ENCODE measurements at regions not wholly inside any gene's neighbourhood (a gene's known extent, or its start where the extent isn't known, plus 50 kb on each side); places are given as distances from the start of the nearest gene placed in this dataset.

DNA sequence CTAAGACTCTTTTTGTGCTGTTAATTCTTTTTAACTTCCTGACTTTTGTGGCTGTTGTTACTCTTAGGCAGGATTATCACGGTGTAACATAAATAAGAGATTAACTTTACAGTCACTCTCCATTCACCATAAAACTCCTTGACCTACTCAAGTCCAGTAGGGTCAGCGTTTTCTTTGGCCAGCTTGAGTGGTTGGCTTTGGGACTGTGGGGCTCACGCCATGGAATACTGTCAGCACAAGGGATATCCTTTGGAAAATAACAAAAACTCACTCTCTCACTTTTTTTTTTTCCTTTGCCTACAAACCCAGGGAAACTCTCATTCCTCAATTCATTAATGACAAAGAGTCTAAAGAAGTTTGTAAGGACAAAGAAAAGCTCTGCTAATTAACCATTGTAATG lies 89.4 kb upstream of the TLL1 start:
- H3K4me3 ChIP-seq (ENCODE audit: low read depth, low read length), result no peak overlapping the region
- TF ChIP-seq, protein P1, sequence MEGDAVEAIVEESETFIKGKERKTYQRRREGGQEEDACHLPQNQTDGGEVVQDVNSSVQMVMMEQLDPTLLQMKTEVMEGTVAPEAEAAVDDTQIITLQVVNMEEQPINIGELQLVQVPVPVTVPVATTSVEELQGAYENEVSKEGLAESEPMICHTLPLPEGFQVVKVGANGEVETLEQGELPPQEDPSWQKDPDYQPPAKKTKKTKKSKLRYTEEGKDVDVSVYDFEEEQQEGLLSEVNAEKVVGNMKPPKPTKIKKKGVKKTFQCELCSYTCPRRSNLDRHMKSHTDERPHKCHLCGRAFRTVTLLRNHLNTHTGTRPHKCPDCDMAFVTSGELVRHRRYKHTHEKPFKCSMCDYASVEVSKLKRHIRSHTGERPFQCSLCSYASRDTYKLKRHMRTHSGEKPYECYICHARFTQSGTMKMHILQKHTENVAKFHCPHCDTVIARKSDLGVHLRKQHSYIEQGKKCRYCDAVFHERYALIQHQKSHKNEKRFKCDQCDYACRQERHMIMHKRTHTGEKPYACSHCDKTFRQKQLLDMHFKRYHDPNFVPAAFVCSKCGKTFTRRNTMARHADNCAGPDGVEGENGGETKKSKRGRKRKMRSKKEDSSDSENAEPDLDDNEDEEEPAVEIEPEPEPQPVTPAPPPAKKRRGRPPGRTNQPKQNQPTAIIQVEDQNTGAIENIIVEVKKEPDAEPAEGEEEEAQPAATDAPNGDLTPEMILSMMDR (conservative IDR thresholded peaks at IDR 0.05; ENCODE audit: low read depth, low read length), result no peak
- DNase-seq (ENCODE audit: low read depth), result no peak

DNA sequence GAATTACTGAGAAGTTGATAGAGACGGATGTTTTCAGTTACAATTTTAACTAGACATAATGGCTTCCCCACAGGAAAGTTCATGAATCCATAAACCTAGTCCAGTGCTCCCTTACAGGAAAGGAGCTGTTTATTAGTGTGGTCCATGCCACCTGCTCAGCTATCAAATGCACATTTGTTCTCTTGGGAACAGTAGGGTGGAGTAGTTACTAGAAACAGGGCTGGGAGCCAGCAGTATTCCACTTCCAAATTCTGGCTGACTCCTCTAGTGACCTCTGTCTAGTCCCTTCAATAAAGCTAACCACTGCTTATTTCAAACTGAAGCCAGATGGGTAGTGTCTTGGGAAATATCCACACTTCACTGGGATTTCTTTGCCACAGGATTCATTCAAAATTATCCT lies 88.4 kb upstream of the TLL1 start:
- no peak for DNase-seq (ENCODE audit: low read depth)
- TF ChIP-seq, protein P1 (conservative IDR thresholded peaks at IDR 0.05; ENCODE audit: low read depth, low read length), result no peak

DNA sequence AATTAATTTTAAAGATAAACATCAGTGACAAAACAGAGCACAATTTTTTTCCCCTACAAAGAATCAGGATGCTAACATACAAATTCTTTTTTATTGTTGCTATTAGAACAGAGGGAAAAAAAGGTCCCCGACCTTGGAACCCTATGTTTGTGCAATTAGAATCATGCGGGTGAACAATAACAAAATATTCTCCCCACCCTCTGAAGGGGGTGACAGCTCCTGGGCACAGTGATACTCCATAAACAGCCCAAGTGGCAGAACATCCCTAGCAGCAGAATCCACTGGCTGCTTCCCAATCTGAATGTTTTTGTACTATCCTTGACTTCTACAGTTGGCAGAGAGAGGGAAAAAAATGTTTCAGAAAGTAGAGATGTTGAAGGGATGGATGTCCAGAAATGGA lies 87.7 kb upstream of the TLL1 start:
- TF ChIP-seq, protein P1 (conservative IDR thresholded peaks at IDR 0.05; ENCODE audit: low read depth, low read length), result no peak
- no peak for DNase-seq (ENCODE audit: low read depth)
- no peak overlapping the region for H3K4me3 ChIP-seq (ENCODE audit: low read depth, low read length)

More for the DNA sequence above, 88.4 kb upstream of the TLL1 start:
- no peak overlapping the region for H3K4me3 ChIP-seq (ENCODE audit: low read depth, low read length)

DNA sequence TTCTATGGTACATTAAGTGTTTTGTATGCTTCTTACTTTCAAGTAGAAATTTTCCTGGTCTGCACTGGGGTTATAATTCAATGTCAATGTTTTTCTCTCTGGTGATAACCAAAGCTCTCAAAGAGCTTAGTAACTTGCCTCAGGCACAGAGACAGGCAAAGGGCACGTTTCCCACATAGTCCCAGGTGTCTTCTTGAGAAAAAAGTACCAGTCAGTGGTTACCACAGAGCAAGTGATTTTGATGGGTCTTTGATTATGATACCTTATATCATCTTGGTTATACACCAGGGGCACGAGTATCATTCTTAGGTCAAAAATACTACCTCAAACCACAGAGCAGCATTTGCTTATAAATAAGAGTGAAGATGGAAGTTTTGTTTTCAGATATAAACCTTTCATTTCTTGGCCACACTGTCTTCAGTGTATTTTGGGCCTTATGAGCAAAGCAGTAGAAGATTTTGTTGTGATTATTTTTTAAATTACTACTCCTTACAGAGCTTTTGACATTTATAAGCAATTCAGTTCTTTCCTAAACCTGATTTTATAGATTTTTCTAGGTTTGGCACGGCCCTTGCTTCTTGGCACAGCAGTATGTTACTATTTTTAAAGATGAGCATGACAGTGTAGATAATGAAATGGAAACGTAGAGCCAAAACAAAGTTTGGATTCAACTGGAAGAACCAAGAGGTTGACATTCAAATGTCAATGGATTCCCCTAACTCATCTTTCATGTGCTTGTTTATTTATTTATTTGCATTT lies 85.3 kb upstream of the TLL1 start:
- TF ChIP-seq, protein P1 (conservative IDR thresholded peaks at IDR 0.05; ENCODE audit: low read depth, low read length), result no peak
- H3K4me3 ChIP-seq (ENCODE audit: low read depth, low read length), result no peak overlapping the region
- no peak for DNase-seq (ENCODE audit: low read depth)

- TF ChIP-seq, protein P1 (conservative IDR thresholded peaks at IDR 0.05; ENCODE audit: low read depth, low read length), result no peak
- H3K4me3 ChIP-seq (ENCODE audit: low read depth, low read length), result no peak overlapping the region
- DNase-seq (ENCODE audit: low read depth), result no peak
Observed at GRCh38 chr4:165788686-165789463, 84.2 kb upstream of the TLL1 start.

DNA sequence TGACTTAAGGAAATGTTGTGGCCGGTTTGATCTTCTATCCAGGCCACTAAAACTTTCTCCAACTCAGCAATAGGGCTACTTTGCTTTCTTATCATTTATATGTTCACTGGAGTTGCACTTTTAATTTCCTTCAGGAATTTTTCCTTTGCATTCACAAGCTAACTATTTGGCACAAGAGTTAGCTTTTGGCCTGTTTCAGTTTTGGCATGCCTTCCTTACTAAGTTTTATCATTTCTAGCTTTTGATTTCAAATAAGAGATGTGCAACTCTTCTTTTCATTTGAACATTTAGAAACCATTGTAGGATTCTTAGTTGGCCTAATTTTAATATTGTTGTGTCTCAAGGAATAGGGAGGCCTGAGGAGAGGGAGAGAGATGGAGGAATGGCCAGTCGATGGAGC lies 79.8 kb upstream of the TLL1 start:
- DNase-seq (ENCODE audit: low read depth), result no peak
- TF ChIP-seq, protein P1 (conservative IDR thresholded peaks at IDR 0.05; ENCODE audit: low read depth, low read length), result no peak
- no peak overlapping the region for H3K4me3 ChIP-seq (ENCODE audit: low read depth, low read length)
